HepG2 (cell line): ENCODE measurements at regions not wholly inside any gene's neighbourhood (a gene's known extent, or its start where the extent isn't known, plus 50 kb on each side); places are given as distances from the start of the nearest gene placed in this dataset.

Experiments
- ARNTL ChIP-seq: sonication (generic); formaldehyde crosslinking; IDR thresholded peaks from 2 replicates; pipeline ENCODE4 v1.4.0; 2020; ENCODE audit warnings: mild to moderate bottlenecking, missing genetic modification reagents
- FOXK1 ChIP-seq: sonication (generic); formaldehyde crosslinking; IDR thresholded peaks from 2 replicates; pipeline ENCODE4 v1.4.0; 2020; ENCODE audit warnings: low read depth, missing genetic modification reagents, borderline replicate concordance
- HMGA1 ChIP-seq: sonication (generic); formaldehyde crosslinking; conservative IDR thresholded peaks from 2 replicates; pipeline ENCODE4 v1.4.0; 2020; ENCODE audit warnings: missing genetic modification reagents
- NFYC ChIP-seq: IDR thresholded peaks from 2 replicates; pipeline ENCODE4 v1.6.1; 2016; ENCODE audit warnings: missing genetic modification reagents, missing compliant biosample characterization
- NR2F6 ChIP-seq, 2 experiments: IDR thresholded peaks; 2 replicates each; pipeline ENCODE4 v1.6.1; 2016; ENCODE audit warnings: antibody characterized with exemption in 1 of 2, mild to moderate bottlenecking in 1 of 2
- SP5 ChIP-seq: IDR thresholded peaks from 2 replicates; pipeline ENCODE4 v1.6.1; 2016; ENCODE audit warnings: low read depth, borderline replicate concordance
- SPEN ChIP-seq: sonication (generic); formaldehyde crosslinking; IDR thresholded peaks from 2 replicates; pipeline ENCODE4 v1.5.1; 2020; ENCODE audit warnings: low read depth, mild to moderate bottlenecking, missing genetic modification reagents
- TAF1 ChIP-seq: sonication (generic); formaldehyde crosslinking; IDR thresholded peaks from 2 replicates; pipeline ENCODE4 v1.4.0; 2020; ENCODE audit warnings: missing genetic modification reagents
- TBX3 ChIP-seq: fragments of 450-650 bp; IDR thresholded peaks from 2 replicates; pipeline ENCODE4 v1.6.1; 2017; ENCODE audit warnings: antibody characterized with exemption, mild to moderate bottlenecking, inconsistent platforms, borderline replicate concordance
- TEAD2 ChIP-seq: sonication (generic); formaldehyde crosslinking; IDR thresholded peaks from 2 replicates; pipeline ENCODE4 v1.9.0; 2021; ENCODE audit warnings: missing genetic modification reagents
- TP53 ChIP-seq: sonication (generic); formaldehyde crosslinking; conservative IDR thresholded peaks from 2 replicates; pipeline ENCODE4 v1.4.0; 2020; ENCODE audit warnings: missing genetic modification reagents
- ZNF230 ChIP-seq: sonication (generic); formaldehyde crosslinking; IDR thresholded peaks from 2 replicates; pipeline ENCODE4 v1.4.0; 2020; ENCODE audit warnings: mild to moderate bottlenecking, missing genetic modification reagents
- ZNF234 ChIP-seq: sonication (generic); formaldehyde crosslinking; conservative IDR thresholded peaks from 2 replicates; pipeline ENCODE4 v1.5.1; 2020; ENCODE audit warnings: mild to moderate bottlenecking, missing genetic modification reagents
- ZNF282 ChIP-seq: fragments of 450-650 bp; IDR thresholded peaks from 2 replicates; pipeline ENCODE4 v1.6.1; 2018; ENCODE audit not compliant: partially characterized antibody
- ZNF496 ChIP-seq: sonication (generic); formaldehyde crosslinking; IDR thresholded peaks from 2 replicates; pipeline ENCODE4 v1.8.1; 2023; ENCODE audit warnings: mild to moderate bottlenecking, moderate library complexity, missing genetic modification reagents; ENCODE audit not compliant: insufficient replicate concordance
- ZNF660 ChIP-seq: sonication (generic); formaldehyde crosslinking; IDR thresholded peaks from 2 replicates; pipeline ENCODE4 v1.5.1; 2020; ENCODE audit warnings: mild to moderate bottlenecking, low read depth, missing genetic modification reagents, borderline replicate concordance
- ZNF766 ChIP-seq: sonication (generic); formaldehyde crosslinking; IDR thresholded peaks from 2 replicates; pipeline ENCODE4 v1.5.0; 2020; ENCODE audit warnings: missing genetic modification reagents, borderline replicate concordance
- ZNF850 ChIP-seq: sonication (generic); formaldehyde crosslinking; conservative IDR thresholded peaks from 2 replicates; pipeline ENCODE4 v1.9.0; 2021; ENCODE audit warnings: mild to moderate bottlenecking, missing genetic modification reagents
- TF ChIP-seq, protein P1 (sequence below): sonication (generic); formaldehyde crosslinking; IDR thresholded peaks from 2 replicates; pipeline ENCODE4 v1.4.0; 2020; ENCODE audit warnings: missing genetic modification reagents, borderline replicate concordance
- TF ChIP-seq, protein P2 (sequence below): sonication (generic); formaldehyde crosslinking; IDR thresholded peaks from 2 replicates; pipeline ENCODE4 v1.5.0; 2020; ENCODE audit warnings: missing genetic modification reagents, mild to moderate bottlenecking, borderline replicate concordance
- TF ChIP-seq, protein P3 (sequence below): sonication (generic); formaldehyde crosslinking; IDR thresholded peaks from 2 replicates; pipeline ENCODE4 v1.8.1; 2023; ENCODE audit warnings: missing genetic modification reagents, inconsistent platforms, borderline replicate concordance
- TF ChIP-seq, protein P4 (sequence below): sonication (generic); formaldehyde crosslinking; IDR thresholded peaks from 2 replicates; pipeline ENCODE4 v1.4.0; 2020; ENCODE audit warnings: mild to moderate bottlenecking, missing genetic modification reagents
- TF ChIP-seq, protein P5 (sequence below): sonication (generic); formaldehyde crosslinking; IDR thresholded peaks from 2 replicates; pipeline ENCODE4 v1.4.0; 2020; ENCODE audit warnings: missing genetic modification reagents, borderline replicate concordance

GRCh38 chr4:4693258-4693657, 151.4 kb upstream of the STX18 start (continued):
- TF ChIP-seq, protein P1, sequence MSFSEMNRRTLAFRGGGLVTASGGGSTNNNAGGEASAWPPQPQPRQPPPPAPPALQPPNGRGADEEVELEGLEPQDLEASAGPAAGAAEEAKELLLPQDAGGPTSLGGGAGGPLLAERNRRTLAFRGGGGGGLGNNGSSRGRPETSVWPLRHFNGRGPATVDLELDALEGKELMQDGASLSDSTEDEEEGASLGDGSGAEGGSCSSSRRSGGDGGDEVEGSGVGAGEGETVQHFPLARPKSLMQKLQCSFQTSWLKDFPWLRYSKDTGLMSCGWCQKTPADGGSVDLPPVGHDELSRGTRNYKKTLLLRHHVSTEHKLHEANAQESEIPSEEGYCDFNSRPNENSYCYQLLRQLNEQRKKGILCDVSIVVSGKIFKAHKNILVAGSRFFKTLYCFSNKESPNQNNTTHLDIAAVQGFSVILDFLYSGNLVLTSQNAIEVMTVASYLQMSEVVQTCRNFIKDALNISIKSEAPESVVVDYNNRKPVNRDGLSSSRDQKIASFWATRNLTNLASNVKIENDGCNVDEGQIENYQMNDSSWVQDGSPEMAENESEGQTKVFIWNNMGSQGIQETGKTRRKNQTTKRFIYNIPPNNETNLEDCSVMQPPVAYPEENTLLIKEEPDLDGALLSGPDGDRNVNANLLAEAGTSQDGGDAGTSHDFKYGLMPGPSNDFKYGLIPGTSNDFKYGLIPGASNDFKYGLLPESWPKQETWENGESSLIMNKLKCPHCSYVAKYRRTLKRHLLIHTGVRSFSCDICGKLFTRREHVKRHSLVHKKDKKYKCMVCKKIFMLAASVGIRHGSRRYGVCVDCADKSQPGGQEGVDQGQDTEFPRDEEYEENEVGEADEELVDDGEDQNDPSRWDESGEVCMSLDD (CRISPR knock-in tag) = no peak
- no peak for TF ChIP-seq HMGA1 (CRISPR knock-in tag)
- no peak for TF ChIP-seq ZNF660
- no peak for TF ChIP-seq ZNF496
- TF ChIP-seq FOXK1 (CRISPR knock-in tag) = 0 out of 2 replicates have a peak, but pooled peaks have one; percentile 17
- TF ChIP-seq, protein P2, sequence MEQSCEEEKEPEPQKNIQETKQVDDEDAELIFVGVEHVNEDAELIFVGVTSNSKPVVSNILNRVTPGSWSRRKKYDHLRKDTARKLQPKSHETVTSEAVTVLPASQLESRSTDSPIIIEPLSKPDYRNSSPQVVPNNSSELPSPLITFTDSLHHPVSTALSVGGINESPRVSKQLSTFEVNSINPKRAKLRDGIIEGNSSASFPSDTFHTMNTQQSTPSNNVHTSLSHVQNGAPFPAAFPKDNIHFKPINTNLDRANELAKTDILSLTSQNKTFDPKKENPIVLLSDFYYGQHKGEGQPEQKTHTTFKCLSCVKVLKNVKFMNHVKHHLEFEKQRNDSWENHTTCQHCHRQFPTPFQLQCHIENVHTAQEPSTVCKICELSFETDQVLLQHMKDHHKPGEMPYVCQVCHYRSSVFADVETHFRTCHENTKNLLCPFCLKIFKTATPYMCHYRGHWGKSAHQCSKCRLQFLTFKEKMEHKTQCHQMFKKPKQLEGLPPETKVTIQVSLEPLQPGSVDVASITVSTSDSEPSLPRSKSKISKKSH (CRISPR knock-in tag) = no peak
- no peak for TF ChIP-seq NFYC
- TF ChIP-seq ZNF850 (CRISPR knock-in tag) = no peak
- TF ChIP-seq SPEN (CRISPR knock-in tag) = no peak
- TF ChIP-seq ZNF230 (CRISPR knock-in tag) = no peak
- TF ChIP-seq, protein P3, sequence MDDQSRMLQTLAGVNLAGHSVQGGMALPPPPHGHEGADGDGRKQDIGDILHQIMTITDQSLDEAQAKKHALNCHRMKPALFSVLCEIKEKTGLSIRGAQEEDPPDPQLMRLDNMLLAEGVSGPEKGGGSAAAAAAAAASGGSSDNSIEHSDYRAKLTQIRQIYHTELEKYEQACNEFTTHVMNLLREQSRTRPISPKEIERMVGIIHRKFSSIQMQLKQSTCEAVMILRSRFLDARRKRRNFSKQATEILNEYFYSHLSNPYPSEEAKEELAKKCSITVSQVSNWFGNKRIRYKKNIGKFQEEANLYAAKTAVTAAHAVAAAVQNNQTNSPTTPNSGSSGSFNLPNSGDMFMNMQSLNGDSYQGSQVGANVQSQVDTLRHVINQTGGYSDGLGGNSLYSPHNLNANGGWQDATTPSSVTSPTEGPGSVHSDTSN (CRISPR knock-in tag) = no peak
- no peak for TF ChIP-seq TEAD2
- TF ChIP-seq TP53 (CRISPR knock-in tag) = no peak
- no peak for TF ChIP-seq ZNF766 (CRISPR knock-in tag)
- TF ChIP-seq TBX3 = no peak
- no peak for TF ChIP-seq ZNF234 (CRISPR knock-in tag)
- TF ChIP-seq, protein P4, sequence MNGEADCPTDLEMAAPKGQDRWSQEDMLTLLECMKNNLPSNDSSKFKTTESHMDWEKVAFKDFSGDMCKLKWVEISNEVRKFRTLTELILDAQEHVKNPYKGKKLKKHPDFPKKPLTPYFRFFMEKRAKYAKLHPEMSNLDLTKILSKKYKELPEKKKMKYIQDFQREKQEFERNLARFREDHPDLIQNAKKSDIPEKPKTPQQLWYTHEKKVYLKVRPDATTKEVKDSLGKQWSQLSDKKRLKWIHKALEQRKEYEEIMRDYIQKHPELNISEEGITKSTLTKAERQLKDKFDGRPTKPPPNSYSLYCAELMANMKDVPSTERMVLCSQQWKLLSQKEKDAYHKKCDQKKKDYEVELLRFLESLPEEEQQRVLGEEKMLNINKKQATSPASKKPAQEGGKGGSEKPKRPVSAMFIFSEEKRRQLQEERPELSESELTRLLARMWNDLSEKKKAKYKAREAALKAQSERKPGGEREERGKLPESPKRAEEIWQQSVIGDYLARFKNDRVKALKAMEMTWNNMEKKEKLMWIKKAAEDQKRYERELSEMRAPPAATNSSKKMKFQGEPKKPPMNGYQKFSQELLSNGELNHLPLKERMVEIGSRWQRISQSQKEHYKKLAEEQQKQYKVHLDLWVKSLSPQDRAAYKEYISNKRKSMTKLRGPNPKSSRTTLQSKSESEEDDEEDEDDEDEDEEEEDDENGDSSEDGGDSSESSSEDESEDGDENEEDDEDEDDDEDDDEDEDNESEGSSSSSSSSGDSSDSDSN (CRISPR knock-in tag) = no peak
- TF ChIP-seq SP5 = no peak
- no peak for TF ChIP-seq ZNF282
- no peak for TF ChIP-seq TAF1
- TF ChIP-seq, protein P5, sequence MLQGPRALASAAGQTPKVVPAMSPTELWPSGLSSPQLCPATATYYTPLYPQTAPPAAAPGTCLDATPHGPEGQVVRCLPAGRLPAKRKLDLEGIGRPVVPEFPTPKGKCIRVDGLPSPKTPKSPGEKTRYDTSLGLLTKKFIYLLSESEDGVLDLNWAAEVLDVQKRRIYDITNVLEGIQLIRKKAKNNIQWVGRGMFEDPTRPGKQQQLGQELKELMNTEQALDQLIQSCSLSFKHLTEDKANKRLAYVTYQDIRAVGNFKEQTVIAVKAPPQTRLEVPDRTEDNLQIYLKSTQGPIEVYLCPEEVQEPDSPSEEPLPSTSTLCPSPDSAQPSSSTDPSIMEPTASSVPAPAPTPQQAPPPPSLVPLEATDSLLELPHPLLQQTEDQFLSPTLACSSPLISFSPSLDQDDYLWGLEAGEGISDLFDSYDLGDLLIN (CRISPR knock-in tag) = no peak
- TF ChIP-seq NR2F6 (IDR thresholded peaks at IDR 0.05) = peak; percentile 30; the same call in 1 of the 2 replicates
- TF ChIP-seq NR2F6 (CRISPR knock-in tag; IDR thresholded peaks at IDR 0.05) = peak; percentile 28; the same call in 1 of the 2 replicates
- TF ChIP-seq ARNTL (CRISPR knock-in tag) = 0 out of 2 replicates have a peak, but pooled peaks have one; percentile 33
